Upper lobe of left lung (tissue), 4 donors: ENCODE measurements at regions not wholly inside any gene's neighbourhood (a gene's known extent, or its start where the extent isn't known, plus 50 kb on each side); places are given as distances from the start of the nearest gene placed in this dataset.

Source experiments
- CTCF ChIP-seq, 6 experiments: fragments of 450-650 bp in 4 of 6; fragments of 200-600 bp in 2 of 6; sonication (generic) in 2 of 6; IDR thresholded peaks; one replicate each; pipeline ENCODE4 v1.5.1; 2016 to 2019; ENCODE audit warnings: antibody characterized with exemption in 6 of 6
- EP300 ChIP-seq, 4 donors: sonication (generic); formaldehyde crosslinking; IDR thresholded peaks; one replicate each; pipeline ENCODE4 v1.5.1; 2017; ENCODE audit warnings: antibody characterized with exemption in 4 of 4, control low read depth in 2 of 4

- no peak for TF ChIP-seq CTCF (IDR thresholded peaks at IDR 0.05)
- no peak for TF ChIP-seq EP300 (IDR thresholded peaks at IDR 0.05)
Measured at GRCh38 chr16:55217392-55217791, 106.6 kb upstream of the IRX6 start.
